Activated naive CD4-positive, alpha-beta T cell treated with anti-CD3 and anti-CD28 coated beads, Interleukin-2, amount 50 U/mL, for 24 hours (primary cell): ENCODE measurements at regions not wholly inside any gene's neighbourhood (a gene's known extent, or its start where the extent isn't known, plus 50 kb on each side); places are given as distances from the start of the nearest gene placed in this dataset.

Source experiments
- H3K27ac Mint-ChIP-seq: one replicate; pipeline ENCODE4 v1.8.0; 2021; ENCODE audit warnings: mild to moderate bottlenecking, mixed read lengths
- H3K27me3 Mint-ChIP-seq: one replicate; pipeline ENCODE4 v1.8.0; 2021; ENCODE audit warnings: mixed read lengths
- H3K36me3 Mint-ChIP-seq: one replicate; pipeline ENCODE4 v1.8.0; 2021; ENCODE audit warnings: mixed read lengths
- H3K4me1 Mint-ChIP-seq: one replicate; pipeline ENCODE4 v1.8.0; 2021; ENCODE audit warnings: mixed read lengths
- H3K4me3 Mint-ChIP-seq: one replicate; pipeline ENCODE4 v1.8.0; 2021; ENCODE audit warnings: mild to moderate bottlenecking, mixed read lengths
- H3K9me3 Mint-ChIP-seq: one replicate; pipeline ENCODE4 v1.8.0; 2021; ENCODE audit warnings: mixed read lengths

GRCh38 chr11:15300341-15300740, 185.6 kb downstream of the INSC start:
- H3K4me3 Mint-ChIP-seq, result no peak overlapping the region
- no peaks in the 10 kb centered on the region for H3K4me1 Mint-ChIP-seq
- no peak overlapping the region for H3K27ac Mint-ChIP-seq
- no peaks in the 10 kb centered on the region for H3K36me3 Mint-ChIP-seq
- H3K9me3 Mint-ChIP-seq, result no peaks in the 10 kb centered on the region
- peaks cover 2% of the 10 kb centered on the region for H3K27me3 Mint-ChIP-seq

DNA sequence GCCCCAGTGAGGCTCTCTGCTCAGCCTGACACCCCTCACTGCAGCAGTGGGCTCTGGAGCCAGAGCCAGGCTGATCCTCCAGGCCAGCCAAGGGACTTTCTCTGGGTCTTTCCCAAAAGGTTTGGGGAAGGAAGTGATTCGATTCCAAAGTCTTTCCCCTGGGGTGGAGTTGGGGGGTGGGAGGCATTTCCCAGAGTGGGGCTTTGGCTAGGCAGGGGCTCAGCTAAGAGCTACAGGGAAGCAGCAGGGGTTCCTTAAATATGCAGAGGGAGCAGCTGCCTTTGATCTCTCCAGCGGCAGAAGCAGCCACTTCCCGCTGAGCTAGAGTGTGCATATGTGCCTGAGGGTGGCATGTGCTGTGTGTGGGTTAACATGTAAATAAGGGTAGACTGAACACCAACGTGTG, 192.9 kb downstream of the INSC start:
- Mint-ChIP-seq H3K27me3 (peaks cover 2% of the 10 kb centered on the region), H3K36me3 (no peaks in the 10 kb centered on the region)

DNA sequence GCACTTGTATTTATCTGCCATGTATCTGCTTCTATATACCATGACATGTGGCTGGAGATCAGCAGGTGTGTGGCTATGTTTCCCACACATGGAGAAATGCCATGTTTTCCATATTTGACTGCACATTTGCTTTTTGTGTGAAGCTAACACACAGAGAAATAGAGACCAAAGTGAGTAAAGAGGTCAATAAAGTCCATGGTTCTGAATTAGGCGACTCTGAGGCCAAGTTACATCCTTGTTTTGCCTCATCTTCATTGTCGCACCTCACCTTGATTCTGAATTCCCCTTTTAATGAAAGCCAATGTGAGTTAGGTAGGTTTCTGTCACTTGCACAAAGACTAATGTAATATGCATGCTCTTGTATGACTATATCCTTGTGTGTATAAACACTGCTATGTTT, 194.1 kb downstream of the INSC start:
- H3K4me1 Mint-ChIP-seq, result no peaks in the 10 kb centered on the region
- H3K4me3 Mint-ChIP-seq, result no peak overlapping the region
- H3K27ac Mint-ChIP-seq, result no peak overlapping the region
- peaks cover 4% of the 10 kb centered on the region for H3K27me3 Mint-ChIP-seq
- H3K9me3 Mint-ChIP-seq, result peaks cover 5% of the 10 kb centered on the region
- no peaks in the 10 kb centered on the region for H3K36me3 Mint-ChIP-seq

More for the DNA sequence above, 192.9 kb downstream of the INSC start:
- no peaks in the 10 kb centered on the region for H3K9me3 Mint-ChIP-seq
- H3K4me1 Mint-ChIP-seq, result no peaks in the 10 kb centered on the region
- H3K27ac Mint-ChIP-seq, result no peak overlapping the region
- no peak overlapping the region for H3K4me3 Mint-ChIP-seq

DNA sequence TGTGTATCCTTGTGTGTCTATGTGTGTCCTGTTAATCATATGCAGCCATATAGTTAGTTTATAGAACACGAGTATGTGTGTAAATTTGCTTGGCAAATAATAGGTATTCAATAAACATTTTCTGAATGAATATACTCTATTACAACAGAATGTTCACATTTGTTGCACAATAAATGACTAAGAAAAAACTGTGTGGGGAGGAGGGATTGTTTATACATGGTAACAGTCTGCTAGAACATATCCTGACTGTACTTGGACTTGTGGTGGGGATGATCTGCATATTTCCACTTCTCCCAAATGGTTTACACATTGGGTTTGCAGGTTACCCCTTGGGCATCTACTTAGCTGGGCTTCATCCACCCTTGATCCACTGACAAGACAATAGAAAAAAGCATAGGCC, 194.6 kb downstream of the INSC start:
- peaks cover 2% of the 10 kb centered on the region for H3K27me3 Mint-ChIP-seq
- H3K27ac Mint-ChIP-seq, result no peak overlapping the region
- H3K9me3 Mint-ChIP-seq, result peaks cover 5% of the 10 kb centered on the region
- H3K4me1 Mint-ChIP-seq, result no peaks in the 10 kb centered on the region
- no peak overlapping the region for H3K4me3 Mint-ChIP-seq
- no peaks in the 10 kb centered on the region for H3K36me3 Mint-ChIP-seq

- H3K9me3 Mint-ChIP-seq, result peaks cover 5% of the 10 kb centered on the region
- no peak overlapping the region for H3K27ac Mint-ChIP-seq
- H3K36me3 Mint-ChIP-seq, result no peaks in the 10 kb centered on the region
- H3K27me3 Mint-ChIP-seq, result peaks cover 2% of the 10 kb centered on the region
- no peaks in the 10 kb centered on the region for H3K4me1 Mint-ChIP-seq
- no peak overlapping the region for H3K4me3 Mint-ChIP-seq
Observed at GRCh38 chr11:15313862-15314261, 199.1 kb downstream of the INSC start.

DNA sequence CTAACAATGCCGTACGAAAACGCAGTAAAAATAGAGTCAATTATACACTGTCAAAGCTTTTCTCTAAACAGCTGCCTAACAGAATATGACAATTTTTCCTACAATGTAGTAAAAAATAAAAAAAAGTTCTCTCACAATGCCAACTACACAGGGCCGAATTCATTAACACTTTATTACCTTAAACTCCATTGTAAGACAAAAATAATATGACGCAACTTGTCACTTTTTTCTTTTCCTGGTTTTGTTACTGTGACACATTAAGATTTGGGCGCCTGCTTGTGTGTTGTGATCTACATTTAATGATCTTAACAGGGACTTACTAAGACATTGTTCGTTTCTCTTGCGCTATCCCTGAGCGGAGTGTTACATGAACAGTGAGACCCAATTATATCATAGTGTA, 204.1 kb downstream of the INSC start:
- H3K4me3 Mint-ChIP-seq, result no peak overlapping the region
- H3K27me3 Mint-ChIP-seq, result no peaks in the 10 kb centered on the region
- peaks cover under 1% of the 10 kb centered on the region for H3K9me3 Mint-ChIP-seq
- no peaks in the 10 kb centered on the region for H3K36me3 Mint-ChIP-seq
- no peak overlapping the region for H3K27ac Mint-ChIP-seq
- H3K4me1 Mint-ChIP-seq, result no peaks in the 10 kb centered on the region

DNA sequence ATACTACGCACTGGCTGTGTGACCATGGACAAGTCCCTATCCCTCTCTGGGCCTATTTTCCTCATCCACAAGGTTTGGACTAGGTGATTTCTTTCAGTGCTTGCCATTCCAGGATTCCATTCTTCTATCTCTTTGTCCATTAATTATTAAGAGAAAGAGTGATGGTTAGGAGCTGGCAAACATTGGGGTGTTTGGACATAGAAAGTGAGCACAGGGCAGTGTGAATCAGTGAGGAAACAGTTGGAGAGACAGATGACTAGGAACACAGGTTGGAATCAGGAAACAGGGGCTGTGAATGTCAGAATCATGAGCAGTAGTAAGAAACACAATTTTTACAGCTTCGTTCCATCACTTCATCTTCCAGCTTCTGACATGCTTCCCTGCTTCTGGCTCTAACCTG, 211.8 kb downstream of the INSC start:
- peaks cover 4% of the 10 kb centered on the region for H3K27me3 Mint-ChIP-seq
- H3K4me3 Mint-ChIP-seq, result no peak overlapping the region
- no peaks in the 10 kb centered on the region for H3K4me1 Mint-ChIP-seq
- no peak overlapping the region for H3K27ac Mint-ChIP-seq
- H3K9me3 Mint-ChIP-seq, result no peaks in the 10 kb centered on the region
- no peaks in the 10 kb centered on the region for H3K36me3 Mint-ChIP-seq

DNA sequence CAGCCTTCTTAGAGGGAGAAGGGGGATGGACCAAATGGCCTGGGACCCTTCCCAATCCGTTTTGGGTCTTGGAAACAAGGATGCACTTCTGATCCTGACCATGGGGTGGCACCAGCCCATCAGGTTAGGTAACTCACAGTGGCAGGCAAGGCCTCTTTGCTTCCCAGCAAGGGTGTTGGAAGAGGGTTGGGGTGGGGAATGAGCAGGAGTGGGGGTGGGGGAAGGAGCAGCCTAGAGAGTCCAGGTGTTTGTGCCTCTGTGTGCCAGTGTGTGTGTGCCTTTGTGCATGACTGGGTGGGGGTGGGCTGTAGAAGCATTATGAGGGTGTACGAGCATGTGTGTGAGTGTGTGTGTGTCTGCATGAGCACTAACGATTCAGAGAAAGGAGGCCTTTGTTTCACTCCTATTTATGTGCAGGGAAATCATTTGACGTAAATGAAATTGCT, 213.1 kb downstream of the INSC start:
- Mint-ChIP-seq H3K27ac (no peak overlapping the region), H3K4me1 (no peaks in the 10 kb centered on the region), H3K4me3 (no peak overlapping the region), H3K36me3 (no peaks in the 10 kb centered on the region), H3K27me3 (peaks cover 4% of the 10 kb centered on the region), H3K9me3 (no peaks in the 10 kb centered on the region)

GRCh38 chr11:15333407-15333806, 218.7 kb downstream of the INSC start:
- Mint-ChIP-seq H3K36me3 (no peaks in the 10 kb centered on the region), H3K27me3 (peaks cover 5% of the 10 kb centered on the region), H3K4me3 (no peak overlapping the region), H3K4me1 (no peaks in the 10 kb centered on the region), H3K27ac (no peak overlapping the region), H3K9me3 (no peaks in the 10 kb centered on the region)

DNA sequence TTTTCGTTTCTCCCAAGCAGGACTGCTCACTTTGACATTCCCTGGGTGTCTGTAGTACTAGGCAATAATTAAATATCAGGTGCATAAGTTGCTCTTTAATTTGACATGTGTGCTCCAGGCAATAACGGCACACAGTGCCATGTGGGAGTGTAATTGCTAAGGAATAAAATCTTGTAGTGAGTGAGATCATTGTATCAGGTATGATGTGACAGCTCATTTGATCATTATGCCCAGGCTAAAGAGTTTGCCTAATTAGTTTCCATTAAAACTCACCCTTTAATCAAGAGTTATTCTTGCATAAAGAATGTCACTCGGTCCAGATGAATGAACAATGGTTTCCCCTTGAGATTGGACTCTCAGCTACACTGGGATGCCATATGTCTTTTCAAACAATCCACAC, 220.0 kb downstream of the INSC start:
- Mint-ChIP-seq H3K27me3 (peaks cover 5% of the 10 kb centered on the region), H3K4me3 (no peak overlapping the region), H3K9me3 (no peaks in the 10 kb centered on the region), H3K36me3 (no peaks in the 10 kb centered on the region), H3K27ac (no peak overlapping the region), H3K4me1 (no peaks in the 10 kb centered on the region)

- Mint-ChIP-seq H3K36me3 (no peaks in the 10 kb centered on the region), H3K27me3 (peaks cover 7% of the 10 kb centered on the region), H3K4me1 (no peaks in the 10 kb centered on the region), H3K4me3 (no peak overlapping the region), H3K27ac (no peak overlapping the region), H3K9me3 (peaks cover 8% of the 10 kb centered on the region)
Observed at GRCh38 chr11:15336021-15336420, 221.3 kb downstream of the INSC start.

DNA sequence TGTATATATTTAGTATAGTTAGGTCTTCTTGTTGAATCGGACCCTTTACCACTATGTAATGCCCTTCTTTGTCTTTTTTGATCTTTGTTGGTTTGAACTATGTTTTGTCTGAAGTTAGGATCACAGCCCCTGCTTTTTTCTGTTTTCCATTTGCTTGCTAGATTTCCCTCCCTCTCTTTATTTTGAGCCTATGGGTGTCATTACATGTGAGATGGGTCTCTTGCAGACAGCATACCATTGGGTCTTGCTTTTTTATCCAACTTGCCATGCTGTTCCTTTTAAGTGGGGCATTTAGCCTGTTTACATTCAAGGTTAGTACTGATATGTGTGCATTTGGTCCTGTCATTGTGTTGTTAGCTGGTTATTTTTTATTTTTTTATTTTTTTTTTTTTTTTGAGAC, 224.6 kb downstream of the INSC start:
- Mint-ChIP-seq H3K4me1 (no peaks in the 10 kb centered on the region), H3K36me3 (no peaks in the 10 kb centered on the region), H3K9me3 (peaks cover 8% of the 10 kb centered on the region), H3K27me3 (peaks cover 10% of the 10 kb centered on the region), H3K27ac (no peak overlapping the region), H3K4me3 (no peak overlapping the region)

- Mint-ChIP-seq H3K36me3 (no peaks in the 10 kb centered on the region), H3K27ac (no peak overlapping the region), H3K9me3 (peaks cover 8% of the 10 kb centered on the region), H3K4me1 (no peaks in the 10 kb centered on the region), H3K4me3 (no peak overlapping the region), H3K27me3 (peaks cover 13% of the 10 kb centered on the region)
Observed at GRCh38 chr11:15341587-15341986, 226.9 kb downstream of the INSC start.

GRCh38 chr11:15342163-15342562, 227.4 kb downstream of the INSC start:
- Mint-ChIP-seq H3K4me3 (no peak overlapping the region), H3K9me3 (peaks cover 8% of the 10 kb centered on the region), H3K36me3 (no peaks in the 10 kb centered on the region), H3K4me1 (no peaks in the 10 kb centered on the region), H3K27me3 (peaks cover 11% of the 10 kb centered on the region), H3K27ac (no peak overlapping the region)

GRCh38 chr11:15346907-15347306, 232.2 kb downstream of the INSC start:
- Mint-ChIP-seq H3K27ac (no peak overlapping the region), H3K36me3 (no peaks in the 10 kb centered on the region), H3K4me1 (no peaks in the 10 kb centered on the region), H3K4me3 (no peak overlapping the region), H3K27me3 (peaks cover 4% of the 10 kb centered on the region), H3K9me3 (no peaks in the 10 kb centered on the region)

GRCh38 chr11:15347969-15348734, 233.4 kb downstream of the INSC start:
- H3K36me3 Mint-ChIP-seq, result no peaks in the 10 kb centered on the region
- no peak overlapping the region for H3K4me3 Mint-ChIP-seq
- H3K27ac Mint-ChIP-seq, result no peak overlapping the region
- peaks cover 7% of the 10 kb centered on the region for H3K27me3 Mint-ChIP-seq
- H3K9me3 Mint-ChIP-seq, result no peaks in the 10 kb centered on the region
- no peaks in the 10 kb centered on the region for H3K4me1 Mint-ChIP-seq

- no peaks in the 10 kb centered on the region for H3K4me1 Mint-ChIP-seq
- H3K27me3 Mint-ChIP-seq, result peaks cover 5% of the 10 kb centered on the region
- no peak overlapping the region for H3K27ac Mint-ChIP-seq
- H3K9me3 Mint-ChIP-seq, result no peaks in the 10 kb centered on the region
- no peak overlapping the region for H3K4me3 Mint-ChIP-seq
- H3K36me3 Mint-ChIP-seq, result no peaks in the 10 kb centered on the region
Observed at GRCh38 chr11:15349413-15349812, 234.7 kb downstream of the INSC start.
